GM23338 (cell line): ENCODE measurements at regions not wholly inside any gene's neighbourhood (a gene's known extent, or its start where the extent isn't known, plus 50 kb on each side); places are given as distances from the start of the nearest gene placed in this dataset.

Experiments
- ATAC-seq: fragments of 200-7000 bp; cut with Tn5 transposase; 3 replicates; pipeline ENCODE4 v1.9.1; 2020
- DNase-seq: peaks from one replicate; pipeline ENCODE4 v3.0.0-alpha.2; 2015; ENCODE audit warnings: low spot score
- H2AFZ ChIP-seq: fragments of 200-600 bp; sonication (generic); 2 replicates; pipeline ENCODE4 v1.8.0; 2016; ENCODE audit warnings: antibody characterized with exemption, mild to moderate bottlenecking, moderate library complexity
- H3F3A ChIP-seq: fragments of 200-600 bp; sonication (generic); replicated peaks from 2 replicates; pipeline ENCODE4 v1.8.0; 2017; ENCODE audit warnings: antibody characterized with exemption, mixed run types, low read depth
- H3K27ac ChIP-seq: fragments of 200-600 bp; sonication (generic); 2 replicates; pipeline ENCODE4 v1.6.1; 2016; ENCODE audit warnings: low read depth
- H3K27me3 ChIP-seq: fragments of 200-600 bp; sonication (generic); 2 replicates; pipeline ENCODE4 v1.8.0; 2016; ENCODE audit warnings: mild to moderate bottlenecking, mixed run types, moderate library complexity; ENCODE audit not compliant: insufficient read depth
- H3K36me3 ChIP-seq: fragments of 200-600 bp; sonication (generic); 2 replicates; pipeline ENCODE4 v1.8.0; 2016; ENCODE audit warnings: mild to moderate bottlenecking; ENCODE audit not compliant: insufficient read depth
- H3K4me1 ChIP-seq: fragments of 200-600 bp; sonication (generic); 2 replicates; pipeline ENCODE4 v1.8.0; 2016; ENCODE audit warnings: mild to moderate bottlenecking, moderate library complexity; ENCODE audit not compliant: insufficient read depth
- H3K4me2 ChIP-seq: fragments of 200-600 bp; sonication (generic); 2 replicates; pipeline ENCODE4 v1.7.1; 2017; ENCODE audit warnings: mixed run types
- H3K4me3 ChIP-seq: fragments of 200-600 bp; sonication (generic); 2 replicates; pipeline ENCODE4 v1.6.1; 2016; ENCODE audit warnings: mixed run types
- H3K79me2 ChIP-seq: fragments of 200-600 bp; sonication (generic); replicated peaks from 2 replicates; pipeline ENCODE4 v1.8.0; 2017; ENCODE audit warnings: mild to moderate bottlenecking; ENCODE audit not compliant: insufficient read depth
- H3K9me2 ChIP-seq: fragments of 200-600 bp; sonication (generic); 2 replicates; pipeline ENCODE4 v1.8.0; 2017; ENCODE audit not compliant: insufficient read depth
- H4K20me1 ChIP-seq: fragments of 200-600 bp; sonication (generic); replicated peaks from 2 replicates; pipeline ENCODE4 v1.8.0; 2017; ENCODE audit warnings: mild to moderate bottlenecking; ENCODE audit not compliant: insufficient read depth
- H3K27ac Mint-ChIP-seq: 2 replicates; pipeline ENCODE4 v1.8.0; 2020; ENCODE audit warnings: inconsistent platforms, mild to moderate bottlenecking, moderate library complexity, mixed read lengths
- H3K27me3 Mint-ChIP-seq: 3 replicates; pipeline ENCODE4 v1.8.0; 2022; ENCODE audit warnings: low read depth, mild to moderate bottlenecking, moderate library complexity, mixed read lengths, inconsistent platforms; ENCODE audit not compliant: insufficient read depth, poor library complexity
- H3K36me3 Mint-ChIP-seq: 3 replicates; pipeline ENCODE4 v1.8.0; 2021; ENCODE audit warnings: low read depth, mild to moderate bottlenecking, inconsistent platforms, moderate library complexity, mixed read lengths
- H3K4me1 Mint-ChIP-seq: 3 replicates; pipeline ENCODE4 v1.8.0; 2020; ENCODE audit warnings: mild to moderate bottlenecking, inconsistent platforms, mixed read lengths
- H3K4me3 Mint-ChIP-seq: 3 replicates; pipeline ENCODE4 v1.8.0; 2021; ENCODE audit warnings: moderate library complexity, mild to moderate bottlenecking, inconsistent platforms, mixed read lengths
- H3K9me3 Mint-ChIP-seq: 3 replicates; pipeline ENCODE4 v1.8.0; 2020; ENCODE audit warnings: moderate library complexity, mild to moderate bottlenecking, inconsistent platforms, mixed read lengths
- CREB1 ChIP-seq: fragments of 250-450 bp; sonication (Bioruptor Pico); IDR thresholded peaks from 2 replicates; pipeline ENCODE4 v1.5.0; 2020; ENCODE audit warnings: low read depth, mild to moderate bottlenecking, moderate library complexity
- CTCF ChIP-seq, 2 experiments: fragments of 200-600 bp in 1 of 2; sonication (generic) in 1 of 2; conservative IDR thresholded peaks; 2 replicates each; pipeline versions ENCODE4 v1.5.1 to v1.6.1; 2016 to 2017; ENCODE audit warnings: antibody characterized with exemption in 2 of 2, low read depth in 2 of 2, mild to moderate bottlenecking in 2 of 2, moderate library complexity in 1 of 2
- EZH2 ChIP-seq: fragments of 200-600 bp; sonication (generic); IDR thresholded peaks from one replicate; pipeline ENCODE4 v1.8.0; 2017; ENCODE audit warnings: antibody characterized with exemption, mild to moderate bottlenecking, low read depth; ENCODE audit not compliant: unreplicated experiment
- EZH2phosphoT487 ChIP-seq: fragments of 200-600 bp; sonication (generic); IDR thresholded peaks from one replicate; pipeline ENCODE4 v1.8.1; 2018; ENCODE audit warnings: antibody characterized with exemption; ENCODE audit not compliant: unreplicated experiment
- JUNB ChIP-seq: IDR thresholded peaks from one replicate; pipeline ENCODE4 v1.6.1; 2016; ENCODE audit warnings: antibody characterized with exemption; ENCODE audit not compliant: unreplicated experiment
- NANOG ChIP-seq: IDR thresholded peaks from 2 replicates; pipeline ENCODE4 v1.6.1; 2016; ENCODE audit warnings: antibody characterized with exemption, borderline replicate concordance
- POLR2AphosphoS5 ChIP-seq: IDR thresholded peaks from 2 replicates; pipeline ENCODE4 v1.6.1; 2016; ENCODE audit warnings: antibody characterized with exemption, low read depth
- STAT1 ChIP-seq: IDR thresholded peaks from one replicate; pipeline ENCODE4 v1.6.1; 2016; ENCODE audit warnings: antibody characterized with exemption; ENCODE audit not compliant: unreplicated experiment
- ZNF114 ChIP-seq: fragments of 250-450 bp; sonication (Bioruptor Pico); IDR thresholded peaks from 2 replicates; pipeline ENCODE4 v1.5.0; 2020; ENCODE audit warnings: mild to moderate bottlenecking, moderate library complexity
- ZNF331 ChIP-seq: fragments of 250-450 bp; sonication (Bioruptor Pico); IDR thresholded peaks from 2 replicates; pipeline ENCODE4 v1.5.0; 2020; ENCODE audit warnings: low read depth, mild to moderate bottlenecking, moderate library complexity
- TF ChIP-seq, protein P1 (sequence below): IDR thresholded peaks from one replicate; pipeline ENCODE4 v1.6.1; 2018; ENCODE audit warnings: antibody characterized with exemption; ENCODE audit not compliant: unreplicated experiment
- TF ChIP-seq, protein P2 (sequence below): IDR thresholded peaks from 2 replicates; pipeline ENCODE4 v1.6.1; 2016; ENCODE audit warnings: antibody characterized with exemption

GRCh38 chr2:185145316-185146121, 547.2 kb downstream of the ZNF804A start (continued):
- no peak for TF ChIP-seq CTCF (conservative IDR thresholded peaks at IDR 0.05; ENCODE audit: low read depth in 2 of 2)

- no peak overlapping the region for H2AFZ ChIP-seq
- Mint-ChIP-seq H3K36me3 (no peaks in the 10 kb centered on the region), H3K27me3 (no peaks in the 10 kb centered on the region), H3K27ac (no peak overlapping the region), H3K9me3 (no peaks in the 10 kb centered on the region), H3K4me1 (no peaks in the 10 kb centered on the region), H3K4me3 (no peak overlapping the region)
- no peaks in the 10 kb centered on the region for H3K27me3 ChIP-seq
- H3K36me3 ChIP-seq = no peaks in the 10 kb centered on the region
- no peak overlapping the region for H3K27ac ChIP-seq
- ATAC-seq = no peak
- no peaks in the 10 kb centered on the region for H3K4me1 ChIP-seq
- no peaks in the 10 kb centered on the region for H3K9me2 ChIP-seq
- H3K4me3 ChIP-seq = no peak overlapping the region
- H4K20me1 ChIP-seq = no peaks in the 10 kb centered on the region
- no peaks in the 10 kb centered on the region for H3F3A ChIP-seq
- H3K79me2 ChIP-seq = no peaks in the 10 kb centered on the region
- DNase-seq = no peak
- no peak overlapping the region for H3K4me2 ChIP-seq
- TF ChIP-seq CREB1 (no peak), EZH2 (no peak), STAT1 (no peak), ZNF331 (CRISPR knock-in tag) (no peak), EZH2phosphoT487 (no peak), JUNB (no peak), ZNF114 (CRISPR knock-in tag) (no peak), CTCF (conservative IDR thresholded peaks at IDR 0.05; ENCODE audit: low read depth in 2 of 2) (no peak), NANOG (no peak), POLR2AphosphoS5 (no peak)
- TF ChIP-seq, protein P1, sequence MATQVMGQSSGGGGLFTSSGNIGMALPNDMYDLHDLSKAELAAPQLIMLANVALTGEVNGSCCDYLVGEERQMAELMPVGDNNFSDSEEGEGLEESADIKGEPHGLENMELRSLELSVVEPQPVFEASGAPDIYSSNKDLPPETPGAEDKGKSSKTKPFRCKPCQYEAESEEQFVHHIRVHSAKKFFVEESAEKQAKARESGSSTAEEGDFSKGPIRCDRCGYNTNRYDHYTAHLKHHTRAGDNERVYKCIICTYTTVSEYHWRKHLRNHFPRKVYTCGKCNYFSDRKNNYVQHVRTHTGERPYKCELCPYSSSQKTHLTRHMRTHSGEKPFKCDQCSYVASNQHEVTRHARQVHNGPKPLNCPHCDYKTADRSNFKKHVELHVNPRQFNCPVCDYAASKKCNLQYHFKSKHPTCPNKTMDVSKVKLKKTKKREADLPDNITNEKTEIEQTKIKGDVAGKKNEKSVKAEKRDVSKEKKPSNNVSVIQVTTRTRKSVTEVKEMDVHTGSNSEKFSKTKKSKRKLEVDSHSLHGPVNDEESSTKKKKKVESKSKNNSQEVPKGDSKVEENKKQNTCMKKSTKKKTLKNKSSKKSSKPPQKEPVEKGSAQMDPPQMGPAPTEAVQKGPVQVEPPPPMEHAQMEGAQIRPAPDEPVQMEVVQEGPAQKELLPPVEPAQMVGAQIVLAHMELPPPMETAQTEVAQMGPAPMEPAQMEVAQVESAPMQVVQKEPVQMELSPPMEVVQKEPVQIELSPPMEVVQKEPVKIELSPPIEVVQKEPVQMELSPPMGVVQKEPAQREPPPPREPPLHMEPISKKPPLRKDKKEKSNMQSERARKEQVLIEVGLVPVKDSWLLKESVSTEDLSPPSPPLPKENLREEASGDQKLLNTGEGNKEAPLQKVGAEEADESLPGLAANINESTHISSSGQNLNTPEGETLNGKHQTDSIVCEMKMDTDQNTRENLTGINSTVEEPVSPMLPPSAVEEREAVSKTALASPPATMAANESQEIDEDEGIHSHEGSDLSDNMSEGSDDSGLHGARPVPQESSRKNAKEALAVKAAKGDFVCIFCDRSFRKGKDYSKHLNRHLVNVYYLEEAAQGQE = no peak
- TF ChIP-seq, protein P2, sequence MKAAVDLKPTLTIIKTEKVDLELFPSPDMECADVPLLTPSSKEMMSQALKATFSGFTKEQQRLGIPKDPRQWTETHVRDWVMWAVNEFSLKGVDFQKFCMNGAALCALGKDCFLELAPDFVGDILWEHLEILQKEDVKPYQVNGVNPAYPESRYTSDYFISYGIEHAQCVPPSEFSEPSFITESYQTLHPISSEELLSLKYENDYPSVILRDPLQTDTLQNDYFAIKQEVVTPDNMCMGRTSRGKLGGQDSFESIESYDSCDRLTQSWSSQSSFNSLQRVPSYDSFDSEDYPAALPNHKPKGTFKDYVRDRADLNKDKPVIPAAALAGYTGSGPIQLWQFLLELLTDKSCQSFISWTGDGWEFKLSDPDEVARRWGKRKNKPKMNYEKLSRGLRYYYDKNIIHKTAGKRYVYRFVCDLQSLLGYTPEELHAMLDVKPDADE = no peak
Measured at GRCh38 chr2:185147361-185147760, 549.0 kb downstream of the ZNF804A start.
